ENCODE measurements at regions not wholly inside any gene's neighbourhood (a gene's known extent, or its start where the extent isn't known, plus 50 kb on each side); places are given as distances from the start of the nearest gene placed in this dataset.

- no peak for TF ChIP-seq CTCF (IDR thresholded peaks at IDR 0.05)
- no peak for TF ChIP-seq EZH2 (IDR thresholded peaks at IDR 0.05)
- TF ChIP-seq EZH2phosphoT487 (IDR thresholded peaks at IDR 0.05) = no peak
Measured at GRCh38 chr3:31455524-31455923, 77.2 kb upstream of the STT3B start.

Data from neural progenitor cell (in vitro differentiated cells).